ENCODE measurements at regions not wholly inside any gene's neighbourhood (a gene's known extent, or its start where the extent isn't known, plus 50 kb on each side); places are given as distances from the start of the nearest gene placed in this dataset.

DNA sequence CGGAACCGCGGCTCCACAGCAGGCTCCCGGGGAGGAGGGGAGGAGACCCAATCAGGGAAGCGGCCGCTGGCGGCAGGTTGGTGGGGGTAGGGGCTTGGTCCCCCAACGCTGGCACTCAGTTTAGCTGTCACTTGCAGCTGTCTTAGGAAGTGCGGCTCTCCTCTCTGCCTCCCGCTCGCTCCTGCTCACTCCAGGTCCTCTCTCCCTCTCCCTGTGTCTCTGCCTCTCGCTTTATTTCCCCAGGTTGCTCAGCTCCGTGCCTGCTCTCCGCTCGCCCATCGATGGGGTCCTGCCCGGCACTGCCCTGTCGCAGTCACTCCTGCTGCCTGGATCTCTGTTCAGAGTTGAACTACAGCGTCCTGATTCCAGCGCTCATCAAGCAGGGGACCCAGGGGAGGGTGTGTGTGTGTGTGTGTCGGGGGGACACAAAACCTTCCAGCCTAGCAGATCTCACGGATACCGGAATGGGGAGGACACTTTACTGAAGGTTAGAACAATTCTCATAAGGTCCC is 145.6 kb downstream of the ENGASE start:
- TF ChIP-seq, protein P1, sequence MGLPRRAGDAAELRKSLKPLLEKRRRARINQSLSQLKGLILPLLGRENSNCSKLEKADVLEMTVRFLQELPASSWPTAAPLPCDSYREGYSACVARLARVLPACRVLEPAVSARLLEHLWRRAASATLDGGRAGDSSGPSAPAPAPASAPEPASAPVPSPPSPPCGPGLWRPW (IDR thresholded peaks at IDR 0.05), result no peak
- TF ChIP-seq ZC3H11A (IDR thresholded peaks at IDR 0.05) (no peak), HDAC2 (IDR thresholded peaks at IDR 0.05) (no peak), MAZ (IDR thresholded peaks at IDR 0.05; ENCODE audit: borderline replicate concordance, low read depth, low read length) (no peak), BHLHE40 (IDR thresholded peaks at IDR 0.05; ENCODE audit: low read depth, low read length) (no peak), RAD21 (conservative IDR thresholded peaks at IDR 0.05 in 1 of 2, IDR thresholded peaks at IDR 0.05 in 1 of 2) (no peak), TFCP2L1 (CRISPR knock-in tag; IDR thresholded peaks at IDR 0.05) (no peak), FOXS1 (CRISPR knock-in tag; IDR thresholded peaks at IDR 0.05) (no peak), CBX8 (IDR thresholded peaks at IDR 0.05) (no peak), RNF2 (IDR thresholded peaks at IDR 0.05; ENCODE audit: borderline replicate concordance, low read depth) (no peak), NFE2L2 (conservative IDR thresholded peaks at IDR 0.05; ENCODE audit: low read length) (no peak), MYC (IDR thresholded peaks at IDR 0.05; ENCODE audit: borderline replicate concordance, low read length) (no peak), SMC3 (IDR thresholded peaks at IDR 0.05) (no peak), EP300 (IDR thresholded peaks at IDR 0.05) (no peak)
- TF ChIP-seq, protein P2, sequence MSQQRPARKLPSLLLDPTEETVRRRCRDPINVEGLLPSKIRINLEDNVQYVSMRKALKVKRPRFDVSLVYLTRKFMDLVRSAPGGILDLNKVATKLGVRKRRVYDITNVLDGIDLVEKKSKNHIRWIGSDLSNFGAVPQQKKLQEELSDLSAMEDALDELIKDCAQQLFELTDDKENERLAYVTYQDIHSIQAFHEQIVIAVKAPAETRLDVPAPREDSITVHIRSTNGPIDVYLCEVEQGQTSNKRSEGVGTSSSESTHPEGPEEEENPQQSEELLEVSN (IDR thresholded peaks at IDR 0.05; ENCODE audit: borderline replicate concordance, low read depth), result no peak
- TF ChIP-seq, protein P3, sequence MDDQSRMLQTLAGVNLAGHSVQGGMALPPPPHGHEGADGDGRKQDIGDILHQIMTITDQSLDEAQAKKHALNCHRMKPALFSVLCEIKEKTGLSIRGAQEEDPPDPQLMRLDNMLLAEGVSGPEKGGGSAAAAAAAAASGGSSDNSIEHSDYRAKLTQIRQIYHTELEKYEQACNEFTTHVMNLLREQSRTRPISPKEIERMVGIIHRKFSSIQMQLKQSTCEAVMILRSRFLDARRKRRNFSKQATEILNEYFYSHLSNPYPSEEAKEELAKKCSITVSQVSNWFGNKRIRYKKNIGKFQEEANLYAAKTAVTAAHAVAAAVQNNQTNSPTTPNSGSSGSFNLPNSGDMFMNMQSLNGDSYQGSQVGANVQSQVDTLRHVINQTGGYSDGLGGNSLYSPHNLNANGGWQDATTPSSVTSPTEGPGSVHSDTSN (IDR thresholded peaks at IDR 0.05), result no peak
- Histone ChIP-seq H3K4me2 (no peak overlapping the region), H3K27ac (no peak overlapping the region), H3K4me1 (peaks cover 14% of the 10 kb centered on the region), H3K9me3 (no peaks in the 10 kb centered on the region), H3K4me3 (no peak overlapping the region)
- DNase-seq (ENCODE audit: low read depth in 1 of 2, low spot score in 1 of 2) (no peak), ATAC-seq (no peak), FAIRE-seq (no peak)
- CTCF ChIA-PET, result no interaction called here
- 85% methylated on average over 23 of the region's 23 CpGs for WGBS (ENCODE audit: missing lambda C conversion rate)
- POLR2A ChIA-PET, result no interaction called here

DNA sequence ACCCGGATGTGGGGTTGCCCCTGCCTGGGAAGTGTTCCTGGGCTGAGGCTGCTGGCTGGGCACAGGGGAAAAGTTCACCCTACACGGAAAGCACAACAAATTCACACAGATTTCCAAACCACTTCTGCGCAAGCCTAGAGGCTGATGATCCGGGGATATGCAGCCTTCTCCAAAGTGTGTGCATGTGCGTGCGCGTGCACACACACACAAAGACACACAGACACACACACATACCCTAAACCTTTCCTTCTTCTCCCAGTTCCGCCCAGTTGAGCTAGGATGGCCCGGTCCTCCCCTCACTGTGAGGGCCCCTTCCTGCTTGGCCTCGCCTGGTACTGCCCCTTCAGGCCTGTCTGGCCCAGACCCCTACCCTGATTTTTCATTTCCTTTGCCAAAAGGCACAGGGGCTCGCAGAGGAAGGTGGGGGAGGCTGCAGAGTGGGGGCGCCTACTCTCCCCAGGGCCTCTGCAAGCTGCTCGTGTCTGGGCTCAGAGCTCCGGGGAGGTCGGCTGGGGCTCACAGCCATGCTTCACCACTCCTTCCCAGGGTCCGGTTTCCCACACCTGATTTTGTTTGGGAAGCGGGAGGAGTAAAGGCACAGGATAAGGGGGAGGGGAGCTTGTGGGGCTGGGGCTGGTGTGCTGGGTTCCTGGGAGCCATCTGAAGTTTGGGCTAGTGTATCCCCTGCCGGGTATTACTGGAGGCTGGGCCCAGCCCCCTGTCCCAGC is 144.7 kb downstream of the ENGASE start:
- no peak for DNase-seq (ENCODE audit: low read depth in 1 of 2, low spot score in 1 of 2)
- Histone ChIP-seq H3K4me1 (peaks cover 5% of the 10 kb centered on the region), H3K27ac (no peak overlapping the region), H3K4me2 (no peak overlapping the region), H3K9me3 (no peaks in the 10 kb centered on the region), H3K4me3 (no peak overlapping the region)
- WGBS (ENCODE audit: missing lambda C conversion rate), result 76% methylated on average over 17 of the region's 18 CpGs
- ATAC-seq, result no peak; a peak in 1 of 6 replicates
- no peak for FAIRE-seq
- CTCF ChIA-PET, result interaction anchor here (0.6 to 1.0 kb wide), 2 partner anchors 33 to 404 kb away, joined by 3 read pairs; no protein-coding TSS in a partner anchor
- POLR2A ChIA-PET, result no interaction called here
- TF ChIP-seq EHMT2 (IDR thresholded peaks at IDR 0.05; ENCODE audit: low read depth), result no peak
- no peak for TF ChIP-seq EHF (CRISPR knock-in tag; IDR thresholded peaks at IDR 0.05)
- TF ChIP-seq NFE2L2 (conservative IDR thresholded peaks at IDR 0.05; ENCODE audit: low read length), result no peak
- TF ChIP-seq, protein P4, sequence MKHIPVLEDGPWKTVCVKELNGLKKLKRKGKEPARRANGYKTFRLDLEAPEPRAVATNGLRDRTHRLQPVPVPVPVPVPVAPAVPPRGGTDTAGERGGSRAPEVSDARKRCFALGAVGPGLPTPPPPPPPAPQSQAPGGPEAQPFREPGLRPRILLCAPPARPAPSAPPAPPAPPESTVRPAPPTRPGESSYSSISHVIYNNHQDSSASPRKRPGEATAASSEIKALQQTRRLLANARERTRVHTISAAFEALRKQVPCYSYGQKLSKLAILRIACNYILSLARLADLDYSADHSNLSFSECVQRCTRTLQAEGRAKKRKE (CRISPR knock-in tag; IDR thresholded peaks at IDR 0.05; ENCODE audit: low read depth), result no peak
- no peak for TF ChIP-seq SMC3 (IDR thresholded peaks at IDR 0.05)
- TF ChIP-seq, protein P5, sequence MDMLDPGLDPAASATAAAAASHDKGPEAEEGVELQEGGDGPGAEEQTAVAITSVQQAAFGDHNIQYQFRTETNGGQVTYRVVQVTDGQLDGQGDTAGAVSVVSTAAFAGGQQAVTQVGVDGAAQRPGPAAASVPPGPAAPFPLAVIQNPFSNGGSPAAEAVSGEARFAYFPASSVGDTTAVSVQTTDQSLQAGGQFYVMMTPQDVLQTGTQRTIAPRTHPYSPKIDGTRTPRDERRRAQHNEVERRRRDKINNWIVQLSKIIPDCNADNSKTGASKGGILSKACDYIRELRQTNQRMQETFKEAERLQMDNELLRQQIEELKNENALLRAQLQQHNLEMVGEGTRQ (IDR thresholded peaks at IDR 0.05), result no peak
- no peak for TF ChIP-seq RARB (CRISPR knock-in tag; IDR thresholded peaks at IDR 0.05)
- no peak for TF ChIP-seq HOXB5 (CRISPR knock-in tag; IDR thresholded peaks at IDR 0.05)
- TF ChIP-seq MAZ (IDR thresholded peaks at IDR 0.05; ENCODE audit: borderline replicate concordance, low read depth, low read length), result no peak
- no peak for TF ChIP-seq RFX5 (IDR thresholded peaks at IDR 0.05)
- no peak for TF ChIP-seq RAD21 (conservative IDR thresholded peaks at IDR 0.05 in 1 of 2, IDR thresholded peaks at IDR 0.05 in 1 of 2)
- TF ChIP-seq MYC (IDR thresholded peaks at IDR 0.05; ENCODE audit: borderline replicate concordance, low read length), result no peak

Data from A549 (cell line).